ENCODE measurements at regions not wholly inside any gene's neighbourhood (a gene's known extent, or its start where the extent isn't known, plus 50 kb on each side); places are given as distances from the start of the nearest gene placed in this dataset.

DNA sequence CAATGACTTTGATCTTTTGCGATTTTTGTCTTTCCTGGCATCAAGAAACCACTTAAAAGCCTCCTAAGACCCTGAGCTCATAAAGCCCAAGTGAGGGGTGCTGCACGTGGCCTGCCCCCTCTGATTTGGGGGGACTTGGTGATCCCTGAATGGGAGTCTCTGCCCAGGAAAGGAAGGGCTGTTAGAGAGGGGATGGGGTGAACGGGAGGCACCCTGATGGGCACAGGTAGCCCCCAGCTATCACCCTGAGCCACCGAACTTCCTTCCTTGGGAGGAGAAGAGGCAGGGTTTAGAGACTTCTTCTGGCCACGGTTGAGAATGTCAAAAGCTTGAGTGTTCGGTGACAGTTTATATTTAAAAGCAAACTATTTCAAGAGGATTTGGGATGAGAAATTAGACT, 305.5 kb downstream of the ZNF536 start (continued):
- TF ChIP-seq, protein P1, sequence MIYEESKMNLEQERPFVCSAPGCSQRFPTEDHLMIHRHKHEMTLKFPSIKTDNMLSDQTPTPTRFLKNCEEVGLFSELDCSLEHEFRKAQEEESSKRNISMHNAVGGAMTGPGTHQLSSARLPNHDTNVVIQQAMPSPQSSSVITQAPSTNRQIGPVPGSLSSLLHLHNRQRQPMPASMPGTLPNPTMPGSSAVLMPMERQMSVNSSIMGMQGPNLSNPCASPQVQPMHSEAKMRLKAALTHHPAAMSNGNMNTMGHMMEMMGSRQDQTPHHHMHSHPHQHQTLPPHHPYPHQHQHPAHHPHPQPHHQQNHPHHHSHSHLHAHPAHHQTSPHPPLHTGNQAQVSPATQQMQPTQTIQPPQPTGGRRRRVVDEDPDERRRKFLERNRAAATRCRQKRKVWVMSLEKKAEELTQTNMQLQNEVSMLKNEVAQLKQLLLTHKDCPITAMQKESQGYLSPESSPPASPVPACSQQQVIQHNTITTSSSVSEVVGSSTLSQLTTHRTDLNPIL (CRISPR knock-in tag; IDR thresholded peaks at IDR 0.05; ENCODE audit: low read depth): no peak
- TF ChIP-seq RARB (CRISPR knock-in tag; IDR thresholded peaks at IDR 0.05) (no peak), GLIS3 (CRISPR knock-in tag; IDR thresholded peaks at IDR 0.05) (no peak), SNAI2 (CRISPR knock-in tag; IDR thresholded peaks at IDR 0.05) (no peak), ARNTL (CRISPR knock-in tag; IDR thresholded peaks at IDR 0.05; ENCODE audit: borderline replicate concordance, low read depth) (no peak), ZNF8 (CRISPR knock-in tag; IDR thresholded peaks at IDR 0.05) (no peak)

DNA sequence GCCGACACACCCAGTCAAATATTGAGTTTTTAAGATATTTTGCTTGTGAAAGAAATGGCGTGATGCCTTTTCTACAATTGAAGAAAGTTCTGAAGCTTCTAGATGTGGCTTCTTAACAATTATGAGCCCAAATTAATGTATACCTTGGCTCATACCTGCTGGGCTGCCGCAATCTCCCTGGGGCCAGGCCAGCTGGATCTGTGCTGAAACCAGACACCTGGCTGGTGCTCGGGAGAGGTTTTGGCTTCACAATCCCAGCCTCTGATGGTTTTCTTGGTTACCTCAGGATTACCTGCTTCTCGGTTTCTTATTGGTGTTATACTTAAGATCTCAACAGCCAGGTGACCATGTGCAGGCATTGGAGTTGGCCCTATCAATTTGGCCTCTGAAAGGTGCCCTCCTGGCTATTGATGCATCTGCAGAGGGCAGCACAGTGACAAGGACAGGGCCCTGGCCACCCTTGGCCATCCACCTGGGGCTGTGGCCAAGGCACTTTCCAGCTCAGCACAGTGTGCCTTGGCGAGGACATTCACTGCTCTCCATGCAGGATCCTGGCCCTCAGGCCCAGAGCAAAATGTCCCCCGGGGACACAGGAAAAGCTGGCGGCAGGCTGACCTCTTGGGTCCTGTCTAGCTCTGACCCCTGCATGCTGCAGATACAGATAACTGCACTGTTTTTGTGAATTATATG, 305.0 kb downstream of the ZNF536 start:
- TF ChIP-seq ZNF70 (CRISPR knock-in tag; IDR thresholded peaks at IDR 0.05) (no peak), TOX (CRISPR knock-in tag; IDR thresholded peaks at IDR 0.05; ENCODE audit: borderline replicate concordance) (no peak), ZC3H10 (CRISPR knock-in tag; IDR thresholded peaks at IDR 0.05) (no peak), SNAI2 (CRISPR knock-in tag; IDR thresholded peaks at IDR 0.05) (no peak), ZNF565 (CRISPR knock-in tag; conservative IDR thresholded peaks at IDR 0.05; ENCODE audit: low read depth) (no peak), ESRRG (CRISPR knock-in tag; IDR thresholded peaks at IDR 0.05) (no peak), OSR1 (CRISPR knock-in tag; IDR thresholded peaks at IDR 0.05) (no peak), ZFP30 (CRISPR knock-in tag; IDR thresholded peaks at IDR 0.05) (no peak), TCF4 (CRISPR knock-in tag; IDR thresholded peaks at IDR 0.05; ENCODE audit: borderline replicate concordance) (no peak), RARB (CRISPR knock-in tag; IDR thresholded peaks at IDR 0.05) (no peak), CSDC2 (CRISPR knock-in tag; IDR thresholded peaks at IDR 0.05) (no peak), PPARA (CRISPR knock-in tag; IDR thresholded peaks at IDR 0.05; ENCODE audit: borderline replicate concordance) (no peak)
- TF ChIP-seq, protein P2, sequence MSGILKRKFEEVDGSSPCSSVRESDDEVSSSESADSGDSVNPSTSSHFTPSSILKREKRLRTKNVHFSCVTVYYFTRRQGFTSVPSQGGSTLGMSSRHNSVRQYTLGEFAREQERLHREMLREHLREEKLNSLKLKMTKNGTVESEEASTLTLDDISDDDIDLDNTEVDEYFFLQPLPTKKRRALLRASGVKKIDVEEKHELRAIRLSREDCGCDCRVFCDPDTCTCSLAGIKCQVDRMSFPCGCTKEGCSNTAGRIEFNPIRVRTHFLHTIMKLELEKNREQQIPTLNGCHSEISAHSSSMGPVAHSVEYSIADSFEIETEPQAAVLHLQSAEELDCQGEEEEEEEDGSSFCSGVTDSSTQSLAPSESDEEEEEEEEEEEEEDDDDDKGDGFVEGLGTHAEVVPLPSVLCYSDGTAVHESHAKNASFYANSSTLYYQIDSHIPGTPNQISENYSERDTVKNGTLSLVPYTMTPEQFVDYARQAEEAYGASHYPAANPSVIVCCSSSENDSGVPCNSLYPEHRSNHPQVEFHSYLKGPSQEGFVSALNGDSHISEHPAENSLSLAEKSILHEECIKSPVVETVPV (CRISPR knock-in tag; IDR thresholded peaks at IDR 0.05): no peak
- TF ChIP-seq, protein P3, sequence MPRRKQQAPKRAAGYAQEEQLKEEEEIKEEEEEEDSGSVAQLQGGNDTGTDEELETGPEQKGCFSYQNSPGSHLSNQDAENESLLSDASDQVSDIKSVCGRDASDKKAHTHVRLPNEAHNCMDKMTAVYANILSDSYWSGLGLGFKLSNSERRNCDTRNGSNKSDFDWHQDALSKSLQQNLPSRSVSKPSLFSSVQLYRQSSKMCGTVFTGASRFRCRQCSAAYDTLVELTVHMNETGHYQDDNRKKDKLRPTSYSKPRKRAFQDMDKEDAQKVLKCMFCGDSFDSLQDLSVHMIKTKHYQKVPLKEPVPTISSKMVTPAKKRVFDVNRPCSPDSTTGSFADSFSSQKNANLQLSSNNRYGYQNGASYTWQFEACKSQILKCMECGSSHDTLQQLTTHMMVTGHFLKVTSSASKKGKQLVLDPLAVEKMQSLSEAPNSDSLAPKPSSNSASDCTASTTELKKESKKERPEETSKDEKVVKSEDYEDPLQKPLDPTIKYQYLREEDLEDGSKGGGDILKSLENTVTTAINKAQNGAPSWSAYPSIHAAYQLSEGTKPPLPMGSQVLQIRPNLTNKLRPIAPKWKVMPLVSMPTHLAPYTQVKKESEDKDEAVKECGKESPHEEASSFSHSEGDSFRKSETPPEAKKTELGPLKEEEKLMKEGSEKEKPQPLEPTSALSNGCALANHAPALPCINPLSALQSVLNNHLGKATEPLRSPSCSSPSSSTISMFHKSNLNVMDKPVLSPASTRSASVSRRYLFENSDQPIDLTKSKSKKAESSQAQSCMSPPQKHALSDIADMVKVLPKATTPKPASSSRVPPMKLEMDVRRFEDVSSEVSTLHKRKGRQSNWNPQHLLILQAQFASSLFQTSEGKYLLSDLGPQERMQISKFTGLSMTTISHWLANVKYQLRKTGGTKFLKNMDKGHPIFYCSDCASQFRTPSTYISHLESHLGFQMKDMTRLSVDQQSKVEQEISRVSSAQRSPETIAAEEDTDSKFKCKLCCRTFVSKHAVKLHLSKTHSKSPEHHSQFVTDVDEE (CRISPR knock-in tag; IDR thresholded peaks at IDR 0.05): no peak
- TF ChIP-seq, protein P4, sequence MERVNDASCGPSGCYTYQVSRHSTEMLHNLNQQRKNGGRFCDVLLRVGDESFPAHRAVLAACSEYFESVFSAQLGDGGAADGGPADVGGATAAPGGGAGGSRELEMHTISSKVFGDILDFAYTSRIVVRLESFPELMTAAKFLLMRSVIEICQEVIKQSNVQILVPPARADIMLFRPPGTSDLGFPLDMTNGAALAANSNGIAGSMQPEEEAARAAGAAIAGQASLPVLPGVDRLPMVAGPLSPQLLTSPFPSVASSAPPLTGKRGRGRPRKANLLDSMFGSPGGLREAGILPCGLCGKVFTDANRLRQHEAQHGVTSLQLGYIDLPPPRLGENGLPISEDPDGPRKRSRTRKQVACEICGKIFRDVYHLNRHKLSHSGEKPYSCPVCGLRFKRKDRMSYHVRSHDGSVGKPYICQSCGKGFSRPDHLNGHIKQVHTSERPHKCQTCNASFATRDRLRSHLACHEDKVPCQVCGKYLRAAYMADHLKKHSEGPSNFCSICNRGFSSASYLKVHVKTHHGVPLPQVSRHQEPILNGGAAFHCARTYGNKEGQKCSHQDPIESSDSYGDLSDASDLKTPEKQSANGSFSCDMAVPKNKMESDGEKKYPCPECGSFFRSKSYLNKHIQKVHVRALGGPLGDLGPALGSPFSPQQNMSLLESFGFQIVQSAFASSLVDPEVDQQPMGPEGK (CRISPR knock-in tag; IDR thresholded peaks at IDR 0.05; ENCODE audit: borderline replicate concordance): no peak
- TF ChIP-seq, protein P1 (CRISPR knock-in tag; IDR thresholded peaks at IDR 0.05; ENCODE audit: low read depth): no peak
- TF ChIP-seq, protein P5, sequence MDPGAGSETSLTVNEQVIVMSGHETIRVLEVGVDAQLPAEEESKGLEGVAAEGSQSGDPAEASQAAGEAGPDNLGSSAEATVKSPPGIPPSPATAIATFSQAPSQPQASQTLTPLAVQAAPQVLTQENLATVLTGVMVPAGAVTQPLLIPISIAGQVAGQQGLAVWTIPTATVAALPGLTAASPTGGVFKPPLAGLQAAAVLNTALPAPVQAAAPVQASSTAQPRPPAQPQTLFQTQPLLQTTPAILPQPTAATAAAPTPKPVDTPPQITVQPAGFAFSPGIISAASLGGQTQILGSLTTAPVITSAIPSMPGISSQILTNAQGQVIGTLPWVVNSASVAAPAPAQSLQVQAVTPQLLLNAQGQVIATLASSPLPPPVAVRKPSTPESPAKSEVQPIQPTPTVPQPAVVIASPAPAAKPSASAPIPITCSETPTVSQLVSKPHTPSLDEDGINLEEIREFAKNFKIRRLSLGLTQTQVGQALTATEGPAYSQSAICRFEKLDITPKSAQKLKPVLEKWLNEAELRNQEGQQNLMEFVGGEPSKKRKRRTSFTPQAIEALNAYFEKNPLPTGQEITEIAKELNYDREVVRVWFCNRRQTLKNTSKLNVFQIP (CRISPR knock-in tag; IDR thresholded peaks at IDR 0.05; ENCODE audit: borderline replicate concordance, low read depth): no peak
- ATAC-seq: no peak

Measured in SK-N-SH treated with all-trans-retinoic acid at 6 μM for 48 hours (cell line).